ENCODE measurements at regions not wholly inside any gene's neighbourhood (a gene's known extent, or its start where the extent isn't known, plus 50 kb on each side); places are given as distances from the start of the nearest gene placed in this dataset.

- no peak for TF ChIP-seq TAF1 (IDR thresholded peaks at IDR 0.05; ENCODE audit: control insufficient read depth, extremely low read depth, insufficient read depth, low read length, severe bottlenecking)
- TF ChIP-seq PRDM10 (IDR thresholded peaks at IDR 0.05; ENCODE audit: partially characterized antibody) = no peak
- TF ChIP-seq XRCC5 (IDR thresholded peaks at IDR 0.05; ENCODE audit: low read depth, low read length) = no peak
- no peak for TF ChIP-seq L3MBTL2 (IDR thresholded peaks at IDR 0.05)
- TF ChIP-seq E2F6 (IDR thresholded peaks at IDR 0.05; ENCODE audit: borderline replicate concordance in 1 of 2, extremely low read depth in 1 of 2, insufficient read depth in 1 of 2, insufficient read length in 1 of 2, low read depth in 1 of 2, low read length in 1 of 2, poor library complexity in 1 of 2, severe bottlenecking in 1 of 2) = no peak
- TF ChIP-seq CHD7 (IDR thresholded peaks at IDR 0.05; ENCODE audit: low read depth, low read length) = no peak
- no peak for TF ChIP-seq PHF21A (IDR thresholded peaks at IDR 0.05; ENCODE audit: borderline replicate concordance, low read depth)
Observed at GRCh38 chr5:176134529-176135223, 103.5 kb upstream of the SIMC1 start.
